ENCODE measurements at regions not wholly inside any gene's neighbourhood (a gene's known extent, or its start where the extent isn't known, plus 50 kb on each side); places are given as distances from the start of the nearest gene placed in this dataset.

GRCh38 chr2:199524689-199525574 is 67.2 kb upstream of the SATB2 start:
- TF ChIP-seq CTCF (IDR thresholded peaks at IDR 0.05) (no peak), POLR2A (IDR thresholded peaks at IDR 0.05) (no peak)

Measured in esophagus squamous epithelium (tissue), 4 donors.